ENCODE measurements at regions not wholly inside any gene's neighbourhood (a gene's known extent, or its start where the extent isn't known, plus 50 kb on each side); places are given as distances from the start of the nearest gene placed in this dataset.

DNA sequence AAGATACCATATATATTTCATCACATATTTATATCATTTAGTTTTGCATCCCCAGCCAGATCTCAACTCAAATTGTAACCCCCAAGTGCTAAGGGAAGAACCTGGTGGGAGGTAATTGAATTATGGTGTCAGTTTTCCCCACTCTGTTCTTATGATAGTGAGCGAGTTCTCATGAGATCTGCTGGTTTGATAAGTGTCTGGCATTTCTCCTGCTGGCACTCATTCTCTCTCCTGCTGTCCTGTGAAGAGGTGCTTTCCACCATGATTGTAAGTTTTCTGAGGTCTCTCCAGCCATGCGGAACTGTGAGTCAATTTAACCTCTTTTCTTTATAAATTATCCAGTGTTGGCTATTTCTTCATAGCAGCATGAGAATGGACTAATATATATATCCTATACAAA, 462.5 kb upstream of the SLITRK5 start:
- Histone ChIP-seq H3F3A (ENCODE audit: insufficient read depth, low read length) (no peaks in the 10 kb centered on the region), H3K4me1 (ENCODE audit: insufficient read depth, low read length, severe bottlenecking) (no peaks in the 10 kb centered on the region), H3K9me3 (ENCODE audit: low read length) (no peaks in the 10 kb centered on the region), H3K4me3 (ENCODE audit: low read depth, low read length, poor library complexity, severe bottlenecking) (no peak overlapping the region), H3K27me3 (ENCODE audit: insufficient read depth, low read length) (no peaks in the 10 kb centered on the region), H3K36me3 (ENCODE audit: insufficient read depth, low read length) (no peaks in the 10 kb centered on the region), H3K9ac (ENCODE audit: low read length) (no peak overlapping the region), H2AFZ (ENCODE audit: low read length) (no peak overlapping the region), H4K20me1 (ENCODE audit: insufficient read depth, low read length) (no peaks in the 10 kb centered on the region), H3K9me2 (ENCODE audit: low read depth, low read length) (no peaks in the 10 kb centered on the region), H3K27ac (ENCODE audit: low read depth, low read length, poor library complexity, severe bottlenecking) (no peak overlapping the region), H3K79me2 (ENCODE audit: insufficient read depth, low read length) (no peaks in the 10 kb centered on the region), H3K4me2 (ENCODE audit: low read length) (no peak overlapping the region)
- no peak for TF ChIP-seq EZH2 (IDR thresholded peaks at IDR 0.05; ENCODE audit: borderline replicate concordance, low read length)
- TF ChIP-seq, protein P1, sequence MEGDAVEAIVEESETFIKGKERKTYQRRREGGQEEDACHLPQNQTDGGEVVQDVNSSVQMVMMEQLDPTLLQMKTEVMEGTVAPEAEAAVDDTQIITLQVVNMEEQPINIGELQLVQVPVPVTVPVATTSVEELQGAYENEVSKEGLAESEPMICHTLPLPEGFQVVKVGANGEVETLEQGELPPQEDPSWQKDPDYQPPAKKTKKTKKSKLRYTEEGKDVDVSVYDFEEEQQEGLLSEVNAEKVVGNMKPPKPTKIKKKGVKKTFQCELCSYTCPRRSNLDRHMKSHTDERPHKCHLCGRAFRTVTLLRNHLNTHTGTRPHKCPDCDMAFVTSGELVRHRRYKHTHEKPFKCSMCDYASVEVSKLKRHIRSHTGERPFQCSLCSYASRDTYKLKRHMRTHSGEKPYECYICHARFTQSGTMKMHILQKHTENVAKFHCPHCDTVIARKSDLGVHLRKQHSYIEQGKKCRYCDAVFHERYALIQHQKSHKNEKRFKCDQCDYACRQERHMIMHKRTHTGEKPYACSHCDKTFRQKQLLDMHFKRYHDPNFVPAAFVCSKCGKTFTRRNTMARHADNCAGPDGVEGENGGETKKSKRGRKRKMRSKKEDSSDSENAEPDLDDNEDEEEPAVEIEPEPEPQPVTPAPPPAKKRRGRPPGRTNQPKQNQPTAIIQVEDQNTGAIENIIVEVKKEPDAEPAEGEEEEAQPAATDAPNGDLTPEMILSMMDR (IDR thresholded peaks at IDR 0.05; ENCODE audit: low read length): no peak

DNA sequence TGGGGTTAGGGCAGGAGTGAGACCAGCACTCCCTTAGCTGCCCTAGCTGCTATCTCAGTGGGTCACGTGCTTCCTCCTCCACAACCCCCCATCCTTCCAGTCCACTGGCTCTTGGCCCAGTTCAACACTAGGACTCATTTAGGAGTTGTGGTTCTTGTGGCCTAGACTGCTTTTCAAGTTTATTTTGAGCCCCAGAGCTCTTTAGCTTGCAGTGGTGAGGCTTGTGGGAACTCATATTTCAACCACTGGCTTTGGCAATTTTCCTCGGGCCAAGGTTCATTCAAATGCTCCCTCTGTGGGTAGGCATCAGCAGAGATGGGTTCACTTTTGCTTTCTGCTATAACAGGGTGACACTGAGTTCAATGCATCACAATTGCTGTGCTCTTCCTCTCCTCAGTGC, 436.2 kb upstream of the SLITRK5 start:
- H3K36me3 ChIP-seq (ENCODE audit: insufficient read depth, low read length): no peaks in the 10 kb centered on the region
- no peak overlapping the region for H3K27ac ChIP-seq (ENCODE audit: low read depth, low read length, poor library complexity, severe bottlenecking)
- no peaks in the 10 kb centered on the region for H3K9me2 ChIP-seq (ENCODE audit: low read depth, low read length)
- H3F3A ChIP-seq (ENCODE audit: insufficient read depth, low read length): no peaks in the 10 kb centered on the region
- no peaks in the 10 kb centered on the region for H3K4me1 ChIP-seq (ENCODE audit: insufficient read depth, low read length, severe bottlenecking)
- no peaks in the 10 kb centered on the region for H4K20me1 ChIP-seq (ENCODE audit: insufficient read depth, low read length)
- no peak overlapping the region for H2AFZ ChIP-seq (ENCODE audit: low read length)
- no peaks in the 10 kb centered on the region for H3K27me3 ChIP-seq (ENCODE audit: insufficient read depth, low read length)
- H3K79me2 ChIP-seq (ENCODE audit: insufficient read depth, low read length): no peaks in the 10 kb centered on the region
- TF ChIP-seq, protein P1 (IDR thresholded peaks at IDR 0.05; ENCODE audit: low read length): no peak
- TF ChIP-seq EZH2 (IDR thresholded peaks at IDR 0.05; ENCODE audit: borderline replicate concordance, low read length): no peak
- no peaks in the 10 kb centered on the region for H3K9me3 ChIP-seq (ENCODE audit: low read length)
- H3K4me2 ChIP-seq (ENCODE audit: low read length): no peak overlapping the region
- no peak overlapping the region for H3K4me3 ChIP-seq (ENCODE audit: low read depth, low read length, poor library complexity, severe bottlenecking)
- no peak overlapping the region for H3K9ac ChIP-seq (ENCODE audit: low read length)

DNA sequence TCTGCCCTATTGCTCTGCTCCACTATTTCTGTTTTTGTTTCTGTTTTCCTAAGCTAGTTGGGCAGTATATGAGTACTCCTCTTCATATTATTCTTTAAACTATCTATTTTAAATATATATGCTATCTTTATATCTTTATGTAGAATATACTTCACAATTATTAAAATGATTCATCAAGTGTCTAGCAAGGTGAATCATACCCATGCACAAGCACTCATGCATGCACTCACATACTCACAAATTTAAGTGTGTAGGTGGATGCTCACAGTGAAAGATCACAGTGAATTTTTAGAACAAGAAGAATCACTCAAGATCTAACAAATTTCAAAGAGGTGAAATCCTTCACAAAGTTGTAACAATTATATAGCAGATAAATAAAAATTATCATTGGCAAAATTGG, 435.6 kb upstream of the SLITRK5 start:
- no peaks in the 10 kb centered on the region for H3K79me2 ChIP-seq (ENCODE audit: insufficient read depth, low read length)
- no peak overlapping the region for H3K27ac ChIP-seq (ENCODE audit: low read depth, low read length, poor library complexity, severe bottlenecking)
- H3K36me3 ChIP-seq (ENCODE audit: insufficient read depth, low read length): no peaks in the 10 kb centered on the region
- H3K27me3 ChIP-seq (ENCODE audit: insufficient read depth, low read length): no peaks in the 10 kb centered on the region
- no peaks in the 10 kb centered on the region for H3F3A ChIP-seq (ENCODE audit: insufficient read depth, low read length)
- H3K9me2 ChIP-seq (ENCODE audit: low read depth, low read length): no peaks in the 10 kb centered on the region
- no peak overlapping the region for H3K9ac ChIP-seq (ENCODE audit: low read length)
- H3K4me1 ChIP-seq (ENCODE audit: insufficient read depth, low read length, severe bottlenecking): no peaks in the 10 kb centered on the region
- TF ChIP-seq, protein P1 (IDR thresholded peaks at IDR 0.05; ENCODE audit: low read length): no peak
- TF ChIP-seq EZH2 (IDR thresholded peaks at IDR 0.05; ENCODE audit: borderline replicate concordance, low read length): no peak
- no peaks in the 10 kb centered on the region for H4K20me1 ChIP-seq (ENCODE audit: insufficient read depth, low read length)
- no peak overlapping the region for H2AFZ ChIP-seq (ENCODE audit: low read length)
- no peak overlapping the region for H3K4me2 ChIP-seq (ENCODE audit: low read length)
- H3K4me3 ChIP-seq (ENCODE audit: low read depth, low read length, poor library complexity, severe bottlenecking): no peak overlapping the region
- no peaks in the 10 kb centered on the region for H3K9me3 ChIP-seq (ENCODE audit: low read length)

Measured in OCI-LY1 (cell line).